ENCODE measurements at regions not wholly inside any gene's neighbourhood (a gene's known extent, or its start where the extent isn't known, plus 50 kb on each side); places are given as distances from the start of the nearest gene placed in this dataset.

DNA sequence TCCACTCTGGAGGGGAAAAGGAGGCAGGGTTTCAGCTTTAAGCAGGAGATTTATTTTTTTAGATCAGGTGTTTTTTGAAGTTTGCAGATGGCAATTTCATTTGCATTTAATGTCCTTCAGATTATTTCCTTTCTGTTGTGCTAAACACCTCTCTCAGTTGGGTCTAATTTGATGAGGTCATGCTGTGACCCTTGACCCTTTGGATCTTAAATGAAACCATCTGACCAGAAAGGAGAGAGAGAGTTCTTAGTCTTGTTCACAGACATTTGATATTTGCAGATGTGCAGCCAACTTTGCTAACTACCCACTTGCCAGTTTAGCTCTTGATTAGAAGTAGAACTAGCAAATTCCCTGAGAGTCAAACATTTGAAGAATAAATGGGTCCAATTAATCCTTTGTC lies 101.5 kb upstream of the RAB11FIP2 start:
- H3K27me3 ChIP-seq = no peaks in the 10 kb centered on the region
- no peak overlapping the region for H3K4me3 ChIP-seq (ENCODE audit: low read depth, low read length)
- no peaks in the 10 kb centered on the region for H3K36me3 ChIP-seq
- TF ChIP-seq, protein P1, sequence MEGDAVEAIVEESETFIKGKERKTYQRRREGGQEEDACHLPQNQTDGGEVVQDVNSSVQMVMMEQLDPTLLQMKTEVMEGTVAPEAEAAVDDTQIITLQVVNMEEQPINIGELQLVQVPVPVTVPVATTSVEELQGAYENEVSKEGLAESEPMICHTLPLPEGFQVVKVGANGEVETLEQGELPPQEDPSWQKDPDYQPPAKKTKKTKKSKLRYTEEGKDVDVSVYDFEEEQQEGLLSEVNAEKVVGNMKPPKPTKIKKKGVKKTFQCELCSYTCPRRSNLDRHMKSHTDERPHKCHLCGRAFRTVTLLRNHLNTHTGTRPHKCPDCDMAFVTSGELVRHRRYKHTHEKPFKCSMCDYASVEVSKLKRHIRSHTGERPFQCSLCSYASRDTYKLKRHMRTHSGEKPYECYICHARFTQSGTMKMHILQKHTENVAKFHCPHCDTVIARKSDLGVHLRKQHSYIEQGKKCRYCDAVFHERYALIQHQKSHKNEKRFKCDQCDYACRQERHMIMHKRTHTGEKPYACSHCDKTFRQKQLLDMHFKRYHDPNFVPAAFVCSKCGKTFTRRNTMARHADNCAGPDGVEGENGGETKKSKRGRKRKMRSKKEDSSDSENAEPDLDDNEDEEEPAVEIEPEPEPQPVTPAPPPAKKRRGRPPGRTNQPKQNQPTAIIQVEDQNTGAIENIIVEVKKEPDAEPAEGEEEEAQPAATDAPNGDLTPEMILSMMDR (IDR thresholded peaks at IDR 0.05; ENCODE audit: low read depth, low read length) = no peak
- no peak for DNase-seq
- no peaks in the 10 kb centered on the region for H3K9me3 ChIP-seq
- H3K4me1 ChIP-seq = no peaks in the 10 kb centered on the region

DNA sequence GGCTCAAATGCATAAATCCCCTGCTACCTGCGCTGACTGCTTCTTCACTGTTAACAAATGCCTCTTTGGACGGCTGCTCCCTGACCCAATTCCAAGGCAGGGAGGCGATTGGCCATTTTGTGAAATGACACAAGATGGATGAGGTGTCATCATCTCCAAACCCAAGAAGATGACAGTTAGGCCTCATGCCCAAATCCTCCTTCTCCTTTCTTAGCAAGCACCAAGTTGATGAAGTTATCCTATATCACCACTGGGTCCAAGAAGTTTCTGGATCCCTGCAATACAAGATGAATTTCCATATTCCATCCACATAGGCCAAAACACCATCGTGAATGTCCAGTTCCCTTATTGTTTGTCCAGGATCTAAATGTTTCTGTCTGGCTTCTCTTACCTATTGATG lies 98.5 kb upstream of the RAB11FIP2 start:
- H3K27me3 ChIP-seq = no peaks in the 10 kb centered on the region
- no peak overlapping the region for H3K4me3 ChIP-seq (ENCODE audit: low read depth, low read length)
- DNase-seq = no peak
- no peaks in the 10 kb centered on the region for H3K4me1 ChIP-seq
- no peaks in the 10 kb centered on the region for H3K36me3 ChIP-seq
- TF ChIP-seq, protein P1 (IDR thresholded peaks at IDR 0.05; ENCODE audit: low read depth, low read length) = no peak
- H3K9me3 ChIP-seq = no peaks in the 10 kb centered on the region

DNA sequence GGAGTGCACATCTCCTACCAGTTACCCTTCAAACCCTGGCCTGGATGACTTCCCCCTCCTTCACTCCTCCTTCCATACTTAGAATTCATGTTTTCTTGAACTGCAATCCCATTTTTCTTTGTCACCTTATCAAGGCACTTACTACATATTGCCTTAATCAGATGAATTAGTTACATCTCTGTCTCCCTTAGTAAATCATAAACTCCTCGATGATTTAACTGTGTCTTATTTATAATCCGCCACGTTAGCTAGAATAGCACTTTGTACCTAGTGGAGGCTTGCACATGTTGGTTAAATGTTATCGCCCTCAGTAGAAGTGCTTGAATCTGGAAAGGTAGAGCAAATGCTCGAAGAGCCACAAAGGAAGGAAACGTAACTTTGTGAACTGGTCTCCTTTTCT lies 94.7 kb upstream of the RAB11FIP2 start:
- Histone ChIP-seq H3K4me3 (ENCODE audit: low read depth, low read length) (no peak overlapping the region), H3K27me3 (no peaks in the 10 kb centered on the region), H3K36me3 (no peaks in the 10 kb centered on the region), H3K9me3 (no peaks in the 10 kb centered on the region), H3K4me1 (no peaks in the 10 kb centered on the region)
- TF ChIP-seq, protein P1 (IDR thresholded peaks at IDR 0.05; ENCODE audit: low read depth, low read length) = no peak
- DNase-seq = no peak

DNA sequence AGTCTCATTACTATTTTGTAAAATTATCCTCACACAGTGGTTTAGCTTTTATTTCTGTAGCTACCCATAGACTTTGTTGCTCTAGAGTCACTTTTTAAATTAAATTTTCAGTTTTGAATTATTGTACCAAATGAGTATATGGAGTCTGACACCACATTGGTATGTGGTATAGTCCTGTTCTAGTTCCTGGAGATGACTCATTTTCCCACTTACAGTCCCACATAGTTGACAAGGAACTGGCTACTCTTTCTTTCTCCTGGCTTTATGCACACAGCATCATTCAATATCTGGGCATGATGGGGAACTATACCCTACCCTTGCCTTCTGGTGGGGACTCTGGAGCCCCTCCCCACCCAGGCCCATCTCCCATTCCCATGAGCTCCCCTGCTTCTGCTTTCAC lies 92.6 kb upstream of the RAB11FIP2 start:
- Histone ChIP-seq H3K4me3 (ENCODE audit: low read depth, low read length) (no peak overlapping the region), H3K9me3 (no peaks in the 10 kb centered on the region), H3K27me3 (no peaks in the 10 kb centered on the region), H3K36me3 (no peaks in the 10 kb centered on the region), H3K4me1 (no peaks in the 10 kb centered on the region)
- DNase-seq = no peak
- TF ChIP-seq, protein P1 (IDR thresholded peaks at IDR 0.05; ENCODE audit: low read depth, low read length) = no peak

DNA sequence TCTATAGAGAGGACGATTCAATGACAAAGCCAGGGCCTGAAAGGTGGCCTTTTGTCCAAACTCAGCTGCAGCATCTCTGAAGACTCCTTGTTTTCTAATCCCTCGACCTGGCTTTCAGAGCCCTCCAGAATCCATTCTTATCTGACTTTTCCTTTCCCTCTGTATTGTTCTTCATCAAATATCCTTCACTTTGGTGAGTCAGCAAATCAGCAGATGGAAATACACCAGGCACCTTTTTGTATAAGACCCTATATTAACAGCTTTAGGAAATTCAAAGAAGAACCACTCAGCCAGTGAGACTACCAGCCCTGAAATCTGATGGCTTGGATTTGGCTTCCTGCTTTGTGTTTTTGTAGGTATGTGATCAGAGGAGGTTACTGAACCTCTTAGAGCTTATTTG lies 81.9 kb upstream of the RAB11FIP2 start:
- DNase-seq = no peak
- Histone ChIP-seq H3K4me3 (ENCODE audit: low read depth, low read length) (no peak overlapping the region), H3K27me3 (no peaks in the 10 kb centered on the region), H3K4me1 (no peaks in the 10 kb centered on the region; the same call in 1 of the 2 replicates), H3K36me3 (no peaks in the 10 kb centered on the region), H3K9me3 (no peaks in the 10 kb centered on the region)
- TF ChIP-seq, protein P1 (IDR thresholded peaks at IDR 0.05; ENCODE audit: low read depth, low read length) = no peak

DNA sequence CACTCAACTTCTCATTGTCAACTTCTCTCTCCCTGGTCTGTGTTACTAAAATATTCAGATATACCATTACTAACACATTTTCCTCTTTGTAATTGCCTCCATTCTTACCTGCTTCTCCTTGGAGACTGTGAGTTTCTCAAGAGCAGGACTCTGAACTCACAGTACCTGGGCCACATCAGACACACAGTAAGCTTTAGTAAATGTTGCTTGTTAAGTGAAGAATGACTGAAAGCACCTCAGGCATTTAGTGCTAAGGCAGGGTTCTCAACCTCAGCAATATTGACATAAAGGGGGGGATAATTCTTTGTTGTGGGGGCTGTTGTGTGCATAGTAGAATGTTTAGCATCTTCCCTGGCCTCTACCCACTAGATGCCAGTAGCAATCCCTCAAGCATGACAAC lies 72.0 kb upstream of the RAB11FIP2 start:
- Histone ChIP-seq H3K36me3 (no peaks in the 10 kb centered on the region), H3K4me1 (no peaks in the 10 kb centered on the region; the same call in 1 of the 2 replicates), H3K27me3 (no peaks in the 10 kb centered on the region), H3K4me3 (ENCODE audit: low read depth, low read length) (no peak overlapping the region), H3K9me3 (no peaks in the 10 kb centered on the region)
- TF ChIP-seq, protein P1 (IDR thresholded peaks at IDR 0.05; ENCODE audit: low read depth, low read length) = no peak
- DNase-seq = no peak

Data from BE2C (cell line).